NCI-H2171 treated with DMSO at 0.1 percent for 48 hours (cell line): ENCODE measurements at regions not wholly inside any gene's neighbourhood (a gene's known extent, or its start where the extent isn't known, plus 50 kb on each side); places are given as distances from the start of the nearest gene placed in this dataset.

Experiments
- DNase-seq: peaks from one replicate; lab custom pipeline; 2025; lab: John Stamatoyannopoulos, UW

DNA sequence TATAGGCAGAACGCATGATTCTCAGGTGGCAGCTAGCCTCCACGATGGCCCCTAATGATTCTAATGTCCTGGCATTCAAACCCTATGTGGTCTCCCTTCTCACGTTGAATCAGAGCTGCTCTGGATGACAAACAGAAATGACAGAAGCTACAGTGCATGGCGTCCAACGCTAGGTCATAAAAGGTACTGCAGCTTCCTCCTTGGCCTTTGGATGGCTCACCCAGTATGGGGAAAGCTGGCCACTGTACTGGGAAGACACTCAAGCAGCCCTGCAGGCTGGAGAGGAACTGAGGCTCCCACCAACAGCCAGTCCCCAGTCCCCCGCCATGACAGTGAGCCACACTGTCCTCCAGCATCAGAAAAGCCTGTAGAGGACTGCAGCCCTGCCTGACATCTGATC is 286.3 kb downstream of the FAM43A start:
- no peak for DNase-seq

DNA sequence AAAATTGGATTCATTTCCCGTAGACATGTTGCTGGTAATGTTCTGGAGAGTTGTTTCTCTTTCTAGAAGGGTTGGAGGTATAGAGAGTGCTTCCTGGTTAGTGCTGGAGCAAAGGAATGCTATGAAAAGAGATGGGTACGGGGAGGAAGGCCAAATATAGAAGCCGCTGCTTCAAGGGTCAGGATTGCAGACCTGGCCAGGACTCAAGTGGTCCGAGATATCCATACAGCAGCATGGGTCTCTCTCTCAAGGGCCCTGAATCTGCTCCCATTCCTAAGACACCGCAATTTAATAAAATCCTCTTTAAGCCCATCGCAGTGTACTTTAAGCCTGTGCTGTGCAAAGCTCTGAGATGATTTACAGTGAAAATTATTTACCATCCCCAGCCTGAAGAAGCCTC is 287.0 kb downstream of the FAM43A start:
- no peak for DNase-seq

DNA sequence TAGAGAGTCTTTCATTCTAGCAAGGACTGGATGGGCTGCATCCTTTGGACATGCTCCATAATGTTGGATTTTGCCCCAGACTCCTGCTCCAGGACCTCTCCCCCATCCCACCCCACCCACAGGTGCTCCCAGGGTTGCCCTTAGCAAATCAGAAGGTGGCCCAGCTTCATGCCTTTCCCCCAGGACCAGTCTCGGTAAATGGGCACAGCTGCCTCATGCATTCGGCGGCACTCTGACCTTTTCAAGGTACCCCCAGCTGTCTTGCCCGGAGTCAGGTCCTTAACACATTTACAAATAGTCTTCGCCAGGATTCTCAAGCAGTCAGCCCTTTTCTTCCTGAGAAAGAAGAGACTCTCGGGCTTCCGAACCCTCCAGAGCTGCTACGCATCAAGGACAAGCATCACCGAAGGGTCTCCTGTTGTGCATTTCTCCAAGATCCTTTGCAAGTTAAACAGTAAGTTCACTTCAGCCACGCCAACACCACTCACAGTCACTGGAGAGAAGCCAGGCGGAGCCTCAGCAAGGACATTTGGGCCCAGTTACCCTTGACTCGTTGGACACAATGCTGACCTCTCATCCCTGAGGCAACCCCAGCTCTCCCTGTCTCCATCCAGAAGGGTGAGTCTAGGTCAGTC is 287.8 kb downstream of the FAM43A start:
- no peak for DNase-seq

- no peak for DNase-seq
Observed at GRCh38 chr3:194974468-194975135, 288.9 kb downstream of the FAM43A start.

GRCh38 chr3:194976049-194976451 is 290.4 kb downstream of the FAM43A start:
- DNase-seq: no peak

DNA sequence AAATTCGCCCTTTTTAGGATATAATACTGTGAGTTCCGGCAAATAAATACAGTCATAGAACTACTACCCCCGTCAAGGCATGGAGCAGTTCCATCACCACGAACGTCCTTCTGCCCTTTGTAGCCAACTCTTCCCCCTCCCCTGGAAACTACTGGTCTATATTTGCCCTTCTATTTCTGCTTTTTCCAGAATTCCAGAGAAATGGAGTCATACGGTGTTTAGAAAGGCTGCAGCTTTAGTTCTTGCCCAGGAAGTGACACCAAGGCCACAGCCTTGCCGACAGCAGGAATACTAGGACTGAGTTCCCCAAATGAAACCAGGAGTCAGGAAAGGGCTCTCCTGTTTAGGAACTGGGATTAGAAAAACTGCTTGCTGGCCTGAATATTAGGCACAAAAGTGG is 291.2 kb downstream of the FAM43A start:
- no peak for DNase-seq

DNA sequence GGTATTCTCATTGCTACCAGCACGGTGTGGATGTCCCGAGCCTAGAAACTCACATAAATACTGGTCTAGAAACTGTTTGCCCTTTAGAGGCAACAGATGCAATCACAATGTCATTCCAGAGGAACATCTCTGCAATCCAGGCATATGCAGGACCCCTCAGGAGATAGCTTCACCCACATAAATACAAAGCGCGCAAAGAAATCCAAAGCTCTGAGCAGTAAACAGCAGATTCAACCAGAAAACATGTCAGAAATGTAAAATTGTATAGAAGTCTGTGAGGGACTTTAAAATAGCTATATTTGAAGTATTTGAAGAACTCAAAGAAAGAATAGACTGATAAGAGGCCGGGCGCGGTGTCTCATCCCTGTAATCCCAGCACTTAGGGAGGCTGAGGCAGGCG is 291.7 kb downstream of the FAM43A start:
- no peak for DNase-seq

- no peak for DNase-seq
Observed at GRCh38 chr3:194979173-194979572, 291.8 kb downstream of the XXYLT1 start.

GRCh38 chr3:194982472-194982871 is 288.5 kb downstream of the XXYLT1 start:
- DNase-seq: no peak

DNA sequence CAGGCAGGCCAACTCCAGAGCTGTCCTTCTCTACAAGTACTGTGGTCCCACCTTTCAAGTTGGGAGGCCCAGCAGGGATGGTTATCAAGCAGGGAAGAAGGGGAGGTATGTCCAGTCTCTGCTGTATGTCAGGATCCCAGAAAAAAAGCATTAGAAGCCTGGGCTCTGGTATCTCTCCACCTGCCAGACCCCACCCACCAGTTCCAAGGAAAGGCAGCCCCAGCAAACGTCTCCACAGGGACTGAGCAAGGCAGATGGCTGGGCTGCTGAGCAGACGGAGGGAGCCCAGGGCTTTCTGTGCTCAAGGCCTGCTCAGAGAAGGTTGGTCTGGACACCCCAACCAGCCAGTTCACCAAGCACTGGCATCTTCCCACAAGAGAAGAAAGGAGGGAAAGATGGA is 287.8 kb downstream of the XXYLT1 start:
- DNase-seq: peak; percentile 67

DNA sequence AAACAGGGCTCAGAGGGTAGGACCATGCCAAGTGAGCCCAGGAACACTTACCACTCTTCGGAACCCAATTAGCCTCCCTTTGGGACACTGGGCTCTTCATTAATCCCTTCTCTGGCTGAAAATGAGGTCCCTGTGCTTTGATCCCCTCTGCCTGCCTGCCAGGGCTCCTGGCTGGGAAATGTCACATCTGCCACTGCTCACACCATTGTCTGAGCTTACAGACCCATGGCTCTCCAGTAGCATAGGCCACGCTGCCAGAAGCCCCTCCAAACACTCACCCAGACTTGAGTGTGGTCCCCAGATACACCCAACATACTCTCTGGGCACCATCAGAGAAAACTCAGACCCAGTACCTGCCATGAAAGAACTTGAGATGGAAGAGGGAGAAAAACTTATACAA is 287.3 kb downstream of the XXYLT1 start:
- DNase-seq: no peak

DNA sequence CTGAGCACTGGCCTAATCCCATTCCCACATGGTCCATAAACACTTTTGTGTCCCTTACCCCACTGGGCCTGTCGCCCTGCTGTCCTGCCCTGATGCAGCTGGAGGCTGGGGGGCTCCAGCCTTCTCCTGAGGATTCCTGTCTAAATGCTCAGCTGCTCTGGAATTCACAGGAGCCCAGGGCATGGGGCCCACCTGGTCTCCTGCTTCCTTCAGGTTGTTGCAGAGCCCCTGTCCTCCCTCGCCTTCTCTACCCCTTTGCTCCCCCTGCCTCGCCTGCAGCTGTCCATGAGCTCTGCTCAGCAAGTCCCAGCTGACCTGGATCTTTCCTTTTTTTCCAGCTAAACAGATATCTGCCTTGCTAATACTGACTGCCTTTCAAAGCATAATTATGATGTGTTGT is 286.9 kb downstream of the XXYLT1 start:
- DNase-seq: no peak

DNA sequence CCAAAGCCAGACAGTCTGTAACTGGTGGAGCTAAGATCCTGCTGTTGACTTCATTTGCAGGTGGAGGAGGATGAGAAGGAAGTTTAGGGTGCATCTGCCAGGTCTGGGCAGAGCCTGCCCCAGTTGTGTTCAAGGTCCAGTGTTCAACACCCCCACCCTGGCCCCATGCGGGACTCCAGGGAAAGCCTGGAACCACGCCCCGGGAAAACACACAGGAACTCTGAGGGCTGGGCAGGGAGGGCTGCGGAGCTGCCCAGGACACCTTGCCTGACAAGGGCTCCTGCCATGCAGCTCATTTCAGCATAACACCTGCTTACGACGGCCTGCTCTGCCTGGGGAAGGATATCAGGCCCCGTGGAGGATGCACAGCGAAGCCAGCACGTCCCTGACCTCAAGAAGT is 286.3 kb downstream of the XXYLT1 start:
- DNase-seq: no peak

GRCh38 chr3:194985031-194985578 is 285.9 kb downstream of the XXYLT1 start:
- DNase-seq: no peak

DNA sequence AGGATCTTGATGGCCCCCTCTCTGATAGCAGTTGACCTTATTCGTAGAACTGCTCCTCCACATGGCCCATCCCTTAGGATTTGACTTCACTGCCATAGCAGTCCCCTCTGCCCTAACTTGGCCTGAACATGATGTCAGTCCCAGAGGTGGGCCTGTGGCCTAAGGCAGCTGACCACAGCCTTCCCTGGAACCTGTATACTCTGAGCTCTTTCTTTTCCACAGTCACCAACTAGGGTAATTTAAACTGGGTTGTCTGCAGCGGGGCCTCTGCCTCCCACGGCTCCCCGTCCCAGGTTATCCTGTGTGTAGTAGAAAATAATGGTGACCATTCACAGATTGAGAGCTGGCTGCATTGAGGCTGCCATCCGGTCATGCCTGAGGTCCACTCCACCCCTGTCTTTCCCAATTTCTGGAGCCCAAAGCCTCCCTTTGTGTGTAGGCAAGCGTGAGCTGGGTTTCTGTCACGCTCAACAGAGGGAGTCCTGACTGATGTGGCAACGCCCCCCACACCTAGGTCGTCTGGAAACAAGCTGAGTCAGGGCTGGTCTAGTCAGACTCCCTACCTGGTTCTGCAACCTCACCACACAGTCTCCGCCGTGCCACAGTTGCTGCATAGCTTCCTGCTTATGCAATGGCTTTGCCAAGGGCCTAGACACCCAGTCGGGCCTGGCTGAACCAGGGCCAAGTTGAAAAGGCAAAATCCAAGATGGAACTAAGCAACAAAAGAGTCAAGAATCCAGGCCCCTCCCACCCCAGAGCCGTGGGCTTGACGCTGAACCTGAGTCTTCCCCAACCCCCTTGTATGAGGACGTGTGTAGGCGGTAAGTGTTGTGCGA is 284.5 kb downstream of the XXYLT1 start:
- DNase-seq: no peak

DNA sequence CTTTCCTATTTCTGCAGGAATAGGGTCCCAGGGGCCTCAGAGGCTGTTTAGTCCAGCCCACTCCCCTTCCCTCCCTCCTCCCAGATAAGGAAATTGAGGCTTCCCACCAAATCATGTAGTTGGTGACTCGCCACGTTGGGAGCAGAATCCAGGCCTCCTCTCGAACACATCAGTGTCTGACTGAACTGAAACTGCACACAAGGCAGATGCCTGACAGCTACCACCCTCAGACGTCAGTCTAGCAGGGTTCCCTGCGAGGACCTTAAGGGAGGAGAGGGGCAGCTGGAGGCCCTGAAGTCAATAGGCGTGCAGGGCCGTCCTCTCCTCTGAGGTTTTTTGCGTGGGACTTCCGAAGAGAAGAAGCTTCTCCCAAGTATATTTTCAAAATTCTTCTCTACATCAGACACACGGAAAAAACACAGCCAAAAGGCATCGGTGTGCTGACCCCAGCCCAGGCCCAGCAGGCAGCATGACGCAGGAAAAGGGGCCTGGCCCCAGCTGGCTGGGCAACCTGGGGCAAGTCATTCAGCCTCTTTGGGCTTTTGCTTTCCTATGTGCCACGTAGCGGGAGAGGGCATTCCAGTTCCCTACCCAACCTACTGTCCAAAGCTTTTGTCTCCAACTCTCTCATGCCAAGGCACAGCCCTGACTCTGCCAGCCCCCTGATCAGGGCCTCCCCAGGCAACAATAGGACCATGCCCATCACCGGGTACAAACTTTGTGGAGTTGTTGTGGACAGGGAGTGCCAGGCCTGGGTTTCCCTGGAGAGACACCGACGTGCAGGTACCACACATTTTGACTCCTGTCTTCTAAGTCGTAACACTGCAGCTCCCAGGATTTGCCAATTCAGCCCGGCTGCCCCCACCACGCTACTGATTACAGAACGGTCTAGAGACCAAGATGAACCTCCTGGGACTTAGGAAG is 283.1 kb downstream of the XXYLT1 start:
- DNase-seq: no peak

DNA sequence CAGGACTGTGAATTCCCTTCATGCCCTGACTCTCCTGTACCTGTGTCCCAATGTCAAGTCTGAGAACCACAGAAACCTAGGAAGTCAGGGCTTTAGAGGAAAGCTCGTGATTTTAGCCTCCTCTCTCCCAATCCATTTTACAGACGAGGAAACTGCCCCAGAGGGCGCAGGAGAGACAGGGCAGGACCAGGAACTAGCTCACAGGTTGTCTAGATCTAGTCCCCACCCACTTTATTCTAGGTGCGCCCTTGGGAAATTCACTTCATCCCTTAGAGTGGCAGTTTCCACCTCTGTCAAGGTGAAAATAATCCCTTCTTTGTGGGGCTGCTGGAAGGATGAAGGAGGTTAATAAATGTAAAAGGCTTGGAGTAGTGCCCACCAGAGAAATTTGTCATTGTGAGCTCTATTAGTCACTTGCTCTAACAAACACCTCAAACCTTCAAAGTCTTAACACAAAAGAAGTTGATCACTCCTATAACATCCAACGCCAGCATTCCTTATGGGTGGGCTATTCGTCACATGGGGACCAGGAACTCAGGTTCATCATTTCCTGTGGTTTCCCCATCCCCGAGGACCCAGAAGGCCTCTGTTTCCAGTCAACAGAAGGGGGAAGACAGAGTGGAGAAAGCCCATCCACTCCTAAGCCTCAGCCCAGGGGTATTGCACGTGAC is 282.3 kb downstream of the XXYLT1 start:
- DNase-seq: no peak

DNA sequence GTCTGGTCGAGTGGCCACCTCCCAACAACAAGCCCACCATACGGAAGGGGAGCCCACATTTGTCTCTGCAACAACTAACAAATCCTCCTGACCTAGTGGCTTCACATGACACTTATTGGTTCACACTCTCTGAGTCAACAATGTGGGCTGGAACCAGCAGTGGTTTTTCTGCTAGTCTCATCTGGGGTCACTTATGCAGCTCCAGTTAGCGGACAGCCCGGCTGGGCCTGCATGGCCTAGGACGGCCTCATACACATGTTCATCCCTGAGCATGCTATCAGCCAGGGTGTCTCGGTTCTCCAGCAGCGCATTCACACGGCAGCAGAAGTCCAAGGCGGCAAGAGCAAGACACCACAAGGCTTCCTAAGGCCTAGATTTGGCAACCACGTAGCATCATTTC is 281.7 kb downstream of the XXYLT1 start:
- DNase-seq: no peak

DNA sequence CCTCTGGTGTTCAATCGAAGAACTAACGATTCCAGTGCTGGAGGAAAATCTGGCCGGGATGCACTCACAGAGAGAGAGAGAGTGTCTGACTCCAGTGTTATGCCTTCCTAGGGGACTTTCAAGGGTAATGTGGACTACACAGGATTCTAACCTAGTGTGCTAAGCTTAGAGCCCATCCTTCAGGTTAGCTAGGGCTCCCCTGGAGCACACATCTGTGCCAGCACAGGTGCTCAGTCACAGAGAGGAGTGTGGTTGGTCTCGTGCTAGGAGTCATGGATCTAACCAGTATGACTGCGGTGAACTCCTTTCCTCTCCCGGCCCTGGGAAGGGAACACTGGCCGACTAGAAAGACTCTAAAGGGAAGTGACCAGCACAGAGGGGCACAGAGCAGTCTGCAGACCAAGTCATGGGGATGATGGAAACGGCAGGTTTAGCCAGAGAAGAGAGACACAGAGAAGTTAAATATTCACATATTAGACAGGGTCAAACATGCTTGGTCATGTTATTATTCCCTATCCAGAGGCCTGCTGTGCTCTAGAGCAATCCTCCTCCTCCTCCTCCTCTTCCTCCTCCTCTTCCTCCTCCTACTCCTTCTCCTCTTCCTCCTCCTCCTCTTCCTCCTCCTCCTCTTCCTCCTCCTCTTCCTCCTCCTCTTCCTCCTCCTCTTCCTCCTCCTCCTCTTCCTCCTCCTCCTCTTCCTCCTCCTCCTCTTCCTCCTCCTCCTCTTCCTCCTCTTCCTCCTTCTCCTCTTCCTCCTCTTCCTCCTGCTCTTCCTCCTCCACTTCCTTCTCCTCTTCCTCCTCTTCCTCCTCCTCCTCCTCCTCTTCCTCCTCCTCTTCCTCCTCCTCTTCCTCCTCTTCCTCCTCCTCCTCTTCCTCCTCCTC is 280.3 kb downstream of the XXYLT1 start:
- DNase-seq: no peak

DNA sequence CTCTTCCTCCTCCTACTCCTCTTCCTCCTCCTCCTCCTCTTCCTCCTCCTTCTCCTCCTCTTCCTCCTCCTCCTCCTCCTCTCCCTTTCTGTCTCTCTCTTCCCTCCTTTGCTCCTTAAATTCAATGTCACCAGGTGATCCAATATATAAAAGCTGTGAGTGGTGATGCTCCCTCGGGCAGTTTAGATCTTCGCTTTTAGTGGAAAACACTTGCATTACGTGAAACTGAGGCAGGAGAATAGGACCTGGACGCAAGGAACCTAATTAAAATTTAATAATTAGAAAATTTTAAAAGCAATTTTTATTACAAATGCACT is 279.7 kb downstream of the XXYLT1 start:
- no peak for DNase-seq
